HepG2 (cell line): ENCODE measurements at regions not wholly inside any gene's neighbourhood (a gene's known extent, or its start where the extent isn't known, plus 50 kb on each side); places are given as distances from the start of the nearest gene placed in this dataset.
"Not testable (repeated sequence)": the region's sequence is repeated elsewhere in the genome, so short reads cannot be mapped to it uniquely, and the experiment has no call there.

Source experiments
- ARID2 ChIP-seq: sonication (generic); formaldehyde crosslinking; IDR thresholded peaks from 2 replicates; pipeline ENCODE4 v1.8.1; 2022; ENCODE audit warnings: mild to moderate bottlenecking, missing genetic modification reagents, borderline replicate concordance
- SRF ChIP-seq: IDR thresholded peaks from 2 replicates; pipeline ENCODE4 v1.6.1; 2011; ENCODE audit warnings: mild to moderate bottlenecking, low read depth, low read length, moderate library complexity
- ZC3H4 ChIP-seq: sonication (generic); formaldehyde crosslinking; IDR thresholded peaks from 2 replicates; pipeline ENCODE4 v1.4.0; 2020; ENCODE audit warnings: missing genetic modification reagents, borderline replicate concordance
- ZFP36 ChIP-seq: fragments of 150-350 bp; IDR thresholded peaks from 2 replicates; pipeline ENCODE4 v1.6.1; 2018; ENCODE audit warnings: borderline replicate concordance, low read length, low read depth; ENCODE audit not compliant: partially characterized antibody
- ZNF282 ChIP-seq: fragments of 450-650 bp; IDR thresholded peaks from 2 replicates; pipeline ENCODE4 v1.6.1; 2018; ENCODE audit not compliant: partially characterized antibody
- ZSCAN30 ChIP-seq: sonication (generic); formaldehyde crosslinking; IDR thresholded peaks from 2 replicates; pipeline ENCODE4 v1.5.0; 2020; ENCODE audit warnings: mild to moderate bottlenecking, missing genetic modification reagents
- ZZZ3 ChIP-seq: sonication (generic); formaldehyde crosslinking; IDR thresholded peaks from 2 replicates; pipeline ENCODE4 v1.4.0; 2020; ENCODE audit warnings: missing genetic modification reagents, mild to moderate bottlenecking, borderline replicate concordance
- TF ChIP-seq, protein P1 (sequence below): sonication (generic); formaldehyde crosslinking; IDR thresholded peaks from 2 replicates; pipeline ENCODE4 v1.5.0; 2020; ENCODE audit warnings: mild to moderate bottlenecking, missing genetic modification reagents, moderate library complexity

DNA sequence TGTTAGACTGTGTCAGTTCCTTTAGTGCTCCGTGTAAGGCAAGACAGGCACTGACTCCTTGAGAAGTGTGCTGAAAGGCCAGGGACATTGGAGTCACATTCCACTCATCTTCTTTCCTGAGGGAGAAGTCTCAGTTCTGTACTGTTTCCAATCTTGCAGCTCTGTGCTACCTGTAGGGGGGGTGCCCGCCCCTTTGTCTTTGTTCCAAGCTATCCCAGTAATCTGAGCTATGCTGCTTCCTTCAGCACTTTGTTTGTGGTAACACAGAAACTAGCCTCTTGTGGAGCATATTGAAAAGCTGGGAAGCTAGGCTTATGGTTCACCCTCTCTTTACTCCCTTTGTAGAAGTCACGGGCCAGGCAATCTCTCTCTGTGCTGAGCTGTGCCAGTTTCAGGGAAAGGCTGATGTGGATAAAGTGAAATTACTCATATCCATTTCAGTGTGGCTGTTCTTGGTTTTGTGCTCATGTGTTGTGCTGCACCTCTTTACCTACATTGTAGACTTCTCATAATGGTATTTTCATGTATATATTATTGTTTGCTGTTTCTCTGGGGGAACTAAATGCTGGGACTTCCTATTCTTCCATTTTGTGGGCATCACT lies 420.2 kb downstream of the SRGAP2C start:
- TF ChIP-seq, protein P1, sequence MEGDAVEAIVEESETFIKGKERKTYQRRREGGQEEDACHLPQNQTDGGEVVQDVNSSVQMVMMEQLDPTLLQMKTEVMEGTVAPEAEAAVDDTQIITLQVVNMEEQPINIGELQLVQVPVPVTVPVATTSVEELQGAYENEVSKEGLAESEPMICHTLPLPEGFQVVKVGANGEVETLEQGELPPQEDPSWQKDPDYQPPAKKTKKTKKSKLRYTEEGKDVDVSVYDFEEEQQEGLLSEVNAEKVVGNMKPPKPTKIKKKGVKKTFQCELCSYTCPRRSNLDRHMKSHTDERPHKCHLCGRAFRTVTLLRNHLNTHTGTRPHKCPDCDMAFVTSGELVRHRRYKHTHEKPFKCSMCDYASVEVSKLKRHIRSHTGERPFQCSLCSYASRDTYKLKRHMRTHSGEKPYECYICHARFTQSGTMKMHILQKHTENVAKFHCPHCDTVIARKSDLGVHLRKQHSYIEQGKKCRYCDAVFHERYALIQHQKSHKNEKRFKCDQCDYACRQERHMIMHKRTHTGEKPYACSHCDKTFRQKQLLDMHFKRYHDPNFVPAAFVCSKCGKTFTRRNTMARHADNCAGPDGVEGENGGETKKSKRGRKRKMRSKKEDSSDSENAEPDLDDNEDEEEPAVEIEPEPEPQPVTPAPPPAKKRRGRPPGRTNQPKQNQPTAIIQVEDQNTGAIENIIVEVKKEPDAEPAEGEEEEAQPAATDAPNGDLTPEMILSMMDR (CRISPR knock-in tag): not testable (repeated sequence)
- not testable (repeated sequence) for TF ChIP-seq ARID2 (CRISPR knock-in tag); SRF; ZZZ3; ZC3H4 (CRISPR knock-in tag); ZFP36; ZSCAN30 (CRISPR knock-in tag); ZNF282
